HL-60 (cell line): ENCODE measurements at regions not wholly inside any gene's neighbourhood (a gene's known extent, or its start where the extent isn't known, plus 50 kb on each side); places are given as distances from the start of the nearest gene placed in this dataset.

Source experiments
- DNase-seq, 2 experiments: peaks; one replicate each; pipeline ENCODE4 v3.0.0-alpha.2; 2010 to 2020; ENCODE audit warnings: low read depth in 1 of 2, low spot score in 1 of 2
- H3K27ac ChIP-seq: fragments of 250-450 bp; sonication (Bioruptor Pico); replicated peaks from 2 replicates; pipeline ENCODE4 v1.5.1; 2020; ENCODE audit warnings: mild to moderate bottlenecking, moderate library complexity
- H3K27me3 ChIP-seq: fragments of 250-450 bp; sonication (Bioruptor Pico); 2 replicates; pipeline ENCODE4 v1.5.1; 2021; ENCODE audit warnings: mild to moderate bottlenecking, moderate library complexity; ENCODE audit not compliant: insufficient read depth, poor library complexity, severe bottlenecking
- H3K4me3 ChIP-seq: replicated peaks from 2 replicates; pipeline ENCODE4 v1.5.1; 2011; ENCODE audit warnings: mild to moderate bottlenecking, control low read depth, low read length; ENCODE audit not compliant: insufficient read depth
- GABPA ChIP-seq: IDR thresholded peaks from 2 replicates; pipeline ENCODE4 v1.6.1; 2012; ENCODE audit warnings: low read depth
- POLR2AphosphoS5 ChIP-seq: IDR thresholded peaks from 2 replicates; pipeline ENCODE4 v1.6.1; 2012; ENCODE audit warnings: low read depth
- REST ChIP-seq: IDR thresholded peaks from 2 replicates; pipeline ENCODE4 v1.6.1; 2012; ENCODE audit warnings: low read depth; ENCODE audit not compliant: insufficient replicate concordance
- SPI1 ChIP-seq: IDR thresholded peaks from 2 replicates; pipeline ENCODE4 v1.6.1; 2012; ENCODE audit warnings: low read depth, mild to moderate bottlenecking, borderline replicate concordance
- TF ChIP-seq, protein P1 (sequence below): IDR thresholded peaks from one replicate; pipeline ENCODE4 v1.5.1; 2011; ENCODE audit warnings: low read length, control low read depth, inconsistent platforms; ENCODE audit not compliant: insufficient read depth

GRCh38 chr11:70810681-70811080 lies 412.4 kb downstream of the CTTN start:
- Histone ChIP-seq H3K4me3 (no peak overlapping the region), H3K27me3 (no peaks in the 10 kb centered on the region), H3K27ac (no peak overlapping the region)
- TF ChIP-seq GABPA (no peak), SPI1 (no peak), REST (no peak), POLR2AphosphoS5 (no peak)
- TF ChIP-seq, protein P1, sequence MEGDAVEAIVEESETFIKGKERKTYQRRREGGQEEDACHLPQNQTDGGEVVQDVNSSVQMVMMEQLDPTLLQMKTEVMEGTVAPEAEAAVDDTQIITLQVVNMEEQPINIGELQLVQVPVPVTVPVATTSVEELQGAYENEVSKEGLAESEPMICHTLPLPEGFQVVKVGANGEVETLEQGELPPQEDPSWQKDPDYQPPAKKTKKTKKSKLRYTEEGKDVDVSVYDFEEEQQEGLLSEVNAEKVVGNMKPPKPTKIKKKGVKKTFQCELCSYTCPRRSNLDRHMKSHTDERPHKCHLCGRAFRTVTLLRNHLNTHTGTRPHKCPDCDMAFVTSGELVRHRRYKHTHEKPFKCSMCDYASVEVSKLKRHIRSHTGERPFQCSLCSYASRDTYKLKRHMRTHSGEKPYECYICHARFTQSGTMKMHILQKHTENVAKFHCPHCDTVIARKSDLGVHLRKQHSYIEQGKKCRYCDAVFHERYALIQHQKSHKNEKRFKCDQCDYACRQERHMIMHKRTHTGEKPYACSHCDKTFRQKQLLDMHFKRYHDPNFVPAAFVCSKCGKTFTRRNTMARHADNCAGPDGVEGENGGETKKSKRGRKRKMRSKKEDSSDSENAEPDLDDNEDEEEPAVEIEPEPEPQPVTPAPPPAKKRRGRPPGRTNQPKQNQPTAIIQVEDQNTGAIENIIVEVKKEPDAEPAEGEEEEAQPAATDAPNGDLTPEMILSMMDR = no peak
- no peak for DNase-seq

DNA sequence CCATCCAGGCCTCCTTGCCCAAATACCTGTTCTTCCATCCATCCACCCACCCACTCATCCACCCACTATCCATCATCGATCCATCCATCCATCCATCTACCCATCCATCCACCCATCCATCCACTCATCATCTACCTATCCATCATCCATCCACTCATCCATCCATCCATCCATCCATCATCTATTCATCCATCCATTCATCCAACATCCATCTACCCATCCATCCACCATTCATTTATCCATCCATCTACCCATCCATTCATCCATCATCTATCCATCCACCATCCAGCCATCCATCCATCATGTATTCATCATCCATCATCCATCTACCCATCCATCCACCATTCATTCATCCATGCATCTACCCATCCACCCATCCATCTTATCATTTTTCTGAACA lies 413.2 kb downstream of the CTTN start:
- no peak for TF ChIP-seq REST
- TF ChIP-seq, protein P1 = no peak
- no peak for TF ChIP-seq POLR2AphosphoS5
- TF ChIP-seq SPI1 = no peak
- TF ChIP-seq GABPA = no peak
- H3K27me3 ChIP-seq = no peaks in the 10 kb centered on the region
- no peak overlapping the region for H3K27ac ChIP-seq
- no peak overlapping the region for H3K4me3 ChIP-seq
- no peak for DNase-seq

DNA sequence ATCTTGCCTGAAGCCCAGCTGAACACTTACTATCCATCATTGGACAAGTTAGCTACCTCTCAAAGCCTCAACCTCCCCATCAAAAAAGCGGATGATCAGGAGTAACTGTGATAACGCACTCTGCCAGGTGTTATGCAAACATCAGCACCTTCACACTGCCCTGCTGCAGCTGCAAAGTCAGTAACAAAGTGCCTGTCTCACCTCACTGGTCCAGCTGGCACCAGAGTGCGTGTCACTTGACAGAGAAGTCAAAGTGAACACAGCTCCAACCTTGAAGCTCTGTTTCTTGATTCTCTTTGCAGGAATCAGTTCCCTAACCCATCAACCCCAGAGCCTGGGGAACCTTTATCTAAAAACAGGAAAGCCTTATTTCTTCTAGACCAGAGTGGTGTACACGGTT lies 413.6 kb downstream of the CTTN start:
- TF ChIP-seq POLR2AphosphoS5 = no peak
- TF ChIP-seq GABPA = no peak
- TF ChIP-seq REST = no peak
- TF ChIP-seq SPI1 = no peak
- TF ChIP-seq, protein P1 = no peak
- Histone ChIP-seq H3K27me3 (no peaks in the 10 kb centered on the region), H3K4me3 (no peak overlapping the region), H3K27ac (no peak overlapping the region)
- no peak for DNase-seq
